NCI-H128 (cell line): ENCODE measurements at regions not wholly inside any gene's neighbourhood (a gene's known extent, or its start where the extent isn't known, plus 50 kb on each side); places are given as distances from the start of the nearest gene placed in this dataset.
"Not testable (repeated sequence)": the region's sequence is repeated elsewhere in the genome, so short reads cannot be mapped to it uniquely, and the experiment has no call there.

ENCODE experiments used
- DNase-seq: peaks from one replicate; lab custom pipeline; 2025; ENCODE audit not compliant: unreplicated experiment; lab: John Stamatoyannopoulos, UW

DNA sequence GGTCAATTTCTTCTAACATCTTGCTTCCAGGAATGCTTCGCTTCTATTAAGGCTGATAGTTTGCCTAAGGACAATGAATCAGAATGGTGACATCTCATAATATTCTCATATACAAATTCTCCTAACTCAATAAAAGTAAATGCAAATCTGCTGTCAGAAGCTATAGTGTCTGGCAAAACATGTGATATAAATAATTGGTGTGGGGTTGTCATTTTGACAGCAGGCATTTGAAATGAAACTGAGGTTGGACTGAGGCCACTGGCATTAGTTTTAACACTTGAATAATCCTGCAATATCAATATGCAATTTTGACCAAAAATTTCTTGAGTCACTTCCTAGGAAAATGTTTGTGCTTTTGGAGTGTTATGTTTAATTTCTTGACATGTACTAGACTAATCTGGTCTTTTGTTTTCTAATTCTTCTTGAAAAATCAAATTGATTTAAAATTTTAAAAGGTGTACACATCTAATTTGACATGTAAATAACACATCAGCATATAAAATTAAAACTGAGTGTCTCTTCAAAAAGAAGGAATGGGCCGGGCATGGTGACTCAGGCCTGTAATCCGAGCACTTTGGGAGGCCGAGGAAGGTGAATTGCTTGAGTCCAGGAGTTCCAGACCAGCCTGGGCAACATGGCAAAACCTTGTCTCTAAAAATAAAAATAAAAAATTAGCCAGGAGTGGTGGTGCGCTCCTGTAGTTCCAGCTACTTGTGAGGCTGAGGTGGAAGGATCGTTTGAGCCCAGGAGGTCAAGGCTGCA, 92.3 kb upstream of the BTG1 start:
- DNase-seq = no peak

- no peak for DNase-seq
These were observed 91.6 kb upstream of the BTG1 start for GRCh38 chr12:92237262-92237661.

GRCh38 chr12:92235703-92236472, 90.2 kb upstream of the BTG1 start:
- DNase-seq = no peak

DNA sequence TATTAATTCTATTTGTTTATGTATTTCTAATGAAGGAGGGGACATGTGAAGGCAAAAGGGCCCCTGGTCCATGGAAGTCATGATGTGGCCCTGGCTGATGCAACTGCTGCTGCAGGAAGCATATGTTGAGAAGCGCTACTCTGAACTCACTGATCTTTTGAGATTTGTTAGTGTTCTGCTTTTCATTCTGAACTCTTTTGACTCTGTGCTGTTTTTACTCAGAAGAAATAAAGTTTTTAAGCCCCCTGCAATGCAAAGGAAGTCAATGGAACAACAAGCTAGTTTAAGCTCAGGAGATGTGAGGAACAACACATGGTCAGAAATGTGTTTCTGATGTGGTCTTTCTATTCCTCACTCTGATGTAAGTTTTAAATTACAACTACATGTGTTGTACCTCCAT, 88.9 kb upstream of the BTG1 start:
- no peak for DNase-seq

GRCh38 chr12:92233346-92234015, 87.8 kb upstream of the BTG1 start:
- no peak for DNase-seq

GRCh38 chr12:92232371-92232932, 86.8 kb upstream of the BTG1 start:
- not testable (repeated sequence) for DNase-seq

DNA sequence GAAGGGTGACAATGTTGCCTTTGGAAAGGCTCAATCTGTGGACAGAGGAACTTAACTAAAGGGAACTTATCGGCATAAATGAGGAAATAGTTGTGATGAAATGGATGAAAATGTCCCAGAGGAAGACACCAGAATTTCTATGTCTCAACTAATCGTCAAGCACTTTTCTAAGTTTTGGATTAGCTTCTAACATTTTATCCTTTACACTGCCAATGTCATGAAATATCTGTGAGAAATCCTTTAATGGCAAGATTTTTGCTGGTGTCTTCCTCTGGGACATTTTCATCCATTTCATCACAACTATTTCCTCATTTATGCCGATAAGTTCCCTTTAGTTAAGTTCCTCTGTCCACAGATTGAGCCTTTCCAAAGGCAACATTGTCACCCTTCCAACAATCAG, 86.3 kb upstream of the BTG1 start:
- DNase-seq = not testable (repeated sequence)

DNA sequence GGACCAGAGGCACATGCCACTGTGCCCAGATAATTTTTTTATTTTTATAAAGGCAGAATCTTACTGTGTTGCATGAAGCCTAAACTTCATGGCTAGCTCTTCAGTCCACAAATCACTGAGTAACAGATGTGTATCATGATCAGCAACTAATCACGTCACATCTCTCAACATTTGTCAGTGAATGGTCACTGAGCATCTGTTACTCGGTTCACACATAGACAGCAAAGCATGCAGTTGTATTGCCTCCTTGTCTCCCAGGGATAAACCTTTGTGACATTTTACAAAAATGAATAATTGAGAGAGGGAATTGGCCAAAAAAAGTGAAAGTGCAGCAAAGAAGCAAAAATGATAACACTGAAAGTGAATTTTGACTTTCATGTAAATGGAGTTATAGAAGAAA, 85.9 kb upstream of the BTG1 start:
- DNase-seq = not testable (repeated sequence)

- no peak for DNase-seq
These were observed 83.7 kb upstream of the BTG1 start for GRCh38 chr12:92229381-92229780.

DNA sequence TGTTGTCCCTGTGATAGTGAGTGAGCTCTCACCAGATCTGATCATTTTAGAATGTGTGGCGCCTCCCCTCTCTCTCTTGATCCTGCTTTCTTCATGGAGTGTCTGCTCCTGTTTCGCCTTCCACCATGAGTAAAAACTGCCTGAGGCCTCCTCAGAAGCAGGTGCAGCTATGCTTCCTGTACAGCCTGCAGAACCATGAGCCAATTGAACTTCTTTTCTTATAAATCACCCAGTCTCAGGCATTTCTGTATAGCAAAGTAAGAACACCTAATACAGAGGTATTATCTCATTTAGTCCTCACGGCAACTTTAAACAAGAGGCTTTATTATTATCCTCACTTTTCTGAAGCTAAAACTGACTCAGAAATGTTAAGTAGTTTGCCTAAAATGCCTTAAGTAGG, 81.3 kb upstream of the BTG1 start:
- DNase-seq = no peak

DNA sequence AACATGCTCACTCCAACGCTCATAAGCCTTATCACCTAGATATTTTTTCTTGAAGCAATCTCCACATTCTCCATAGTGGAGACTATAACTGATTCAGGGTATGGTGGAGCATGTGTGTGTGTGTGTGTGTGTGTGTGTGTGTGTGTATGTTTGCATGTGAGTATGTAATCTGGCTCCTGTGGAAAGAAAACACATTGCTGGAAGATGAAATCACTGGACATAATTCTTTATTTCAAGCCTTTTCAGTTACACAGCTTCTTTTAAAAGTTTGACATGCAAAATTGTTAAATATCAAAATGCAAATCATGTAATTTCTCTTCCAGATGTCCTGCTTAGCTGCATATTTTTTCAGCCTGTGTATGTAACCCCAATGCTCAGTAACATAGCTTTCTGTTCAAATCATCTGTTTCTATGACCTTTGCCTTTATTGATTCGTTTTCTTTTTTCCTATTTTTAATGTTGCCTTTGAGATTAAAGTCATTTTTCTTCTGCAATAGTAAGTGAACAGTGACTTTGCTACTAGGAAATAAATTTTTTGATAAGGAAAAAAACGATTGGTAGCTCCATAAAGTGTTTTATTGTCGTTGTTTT, 80.5 kb upstream of the BTG1 start:
- DNase-seq = no peak

GRCh38 chr12:92224685-92225331, 79.2 kb upstream of the BTG1 start:
- no peak for DNase-seq

DNA sequence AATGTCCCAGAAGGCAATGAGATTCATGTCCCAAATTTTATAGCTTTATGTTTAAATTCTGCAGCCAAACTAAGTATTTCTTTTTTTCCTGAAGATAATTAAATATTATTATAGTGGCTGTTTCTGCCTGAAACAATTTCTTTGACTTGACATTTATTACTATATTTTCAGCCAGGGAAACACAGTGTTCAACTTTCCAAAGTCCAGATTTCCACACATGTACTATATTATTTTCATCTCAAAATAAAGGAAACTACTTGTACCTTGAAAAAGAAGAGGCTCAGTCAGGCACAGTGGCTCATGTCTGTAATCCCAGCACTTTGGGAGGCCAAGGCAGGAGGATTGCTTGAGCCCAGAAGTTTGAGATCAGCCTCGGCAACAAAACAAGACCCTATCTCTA, 77.8 kb upstream of the BTG1 start:
- DNase-seq = no peak

- no peak for DNase-seq
These were observed 76.1 kb upstream of the BTG1 start for GRCh38 chr12:92221656-92222315.

DNA sequence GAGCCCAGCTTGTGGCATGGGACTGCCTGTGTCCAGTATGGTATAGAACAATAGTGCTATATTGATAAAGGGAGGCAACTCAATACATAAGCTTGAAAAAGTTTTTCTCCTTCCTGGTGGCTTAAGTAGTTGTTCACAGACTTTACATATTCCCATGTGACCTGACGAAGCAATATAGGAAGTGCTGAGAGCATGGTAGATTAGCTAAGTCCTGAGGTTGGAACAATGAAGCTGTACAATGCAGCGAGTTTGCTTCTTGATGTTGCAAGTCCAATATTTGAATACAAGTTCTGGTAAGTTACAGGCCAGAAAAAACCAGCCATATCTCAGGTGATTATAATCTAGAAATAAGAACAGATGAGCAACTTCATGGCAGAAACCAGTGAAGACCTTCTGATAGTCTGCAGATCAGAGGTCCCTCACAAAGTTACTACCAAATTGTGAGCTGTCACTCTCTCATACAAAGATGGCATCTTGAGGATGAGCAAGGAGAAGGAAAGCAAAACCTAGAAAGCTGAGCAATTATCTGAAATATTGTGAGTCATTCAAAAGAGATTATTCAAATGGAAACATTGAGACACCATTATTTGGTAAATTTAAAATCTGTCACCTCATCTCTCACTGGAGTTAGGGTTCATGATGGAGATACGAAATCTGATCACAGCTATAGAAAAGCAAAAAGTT, 72.9 kb upstream of the BTG1 start:
- DNase-seq = no peak

- no peak for DNase-seq
These were observed 70.4 kb upstream of the BTG1 start for GRCh38 chr12:92216092-92216491.

GRCh38 chr12:92215358-92215757, 69.7 kb upstream of the BTG1 start:
- DNase-seq = no peak

GRCh38 chr12:92213166-92213565, 67.5 kb upstream of the BTG1 start:
- DNase-seq = no peak

DNA sequence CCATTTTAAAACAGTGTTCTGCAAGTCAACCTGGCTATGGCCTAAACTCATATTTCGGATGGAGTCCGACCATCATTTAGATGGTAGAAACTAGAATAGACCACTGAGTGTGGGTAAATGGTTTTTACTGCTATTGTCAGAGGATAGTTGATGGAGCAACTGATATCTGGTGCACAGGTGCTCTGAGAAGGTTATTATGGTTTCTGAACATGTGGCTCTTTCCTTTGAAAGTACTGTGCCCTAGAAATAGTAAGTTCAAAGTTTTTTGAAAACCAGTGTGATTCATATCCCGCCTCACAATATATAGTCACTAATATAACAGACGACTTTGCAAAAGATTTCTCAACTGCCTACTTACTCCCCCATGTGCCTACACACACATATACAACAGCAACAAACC, 64.4 kb upstream of the BTG1 start:
- DNase-seq = no peak
